ENCODE measurements at regions not wholly inside any gene's neighbourhood (a gene's known extent, or its start where the extent isn't known, plus 50 kb on each side); places are given as distances from the start of the nearest gene placed in this dataset.

DNA sequence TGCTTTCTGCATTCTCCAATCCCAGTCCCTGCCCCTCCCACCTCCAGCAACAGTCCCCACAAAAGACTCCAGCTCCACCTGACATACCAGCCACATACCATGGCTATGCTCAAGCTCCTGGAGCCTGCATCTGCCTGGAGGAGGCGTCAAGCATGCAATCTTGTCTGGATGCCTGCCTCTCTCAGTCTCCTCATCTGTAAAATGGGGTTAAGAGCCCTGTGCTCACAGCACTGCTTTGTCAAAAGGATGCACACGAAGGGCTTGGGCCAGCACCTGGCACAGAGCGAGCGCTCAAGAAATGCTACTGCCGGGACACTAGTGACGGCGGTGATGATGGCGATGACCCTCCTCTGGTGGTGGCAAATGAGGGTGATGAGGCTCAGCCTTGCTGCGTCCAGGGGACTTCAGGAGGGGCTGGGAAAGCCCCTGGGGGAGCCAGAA is 202.9 kb upstream of the IER5L start:
- TF ChIP-seq, protein P1, sequence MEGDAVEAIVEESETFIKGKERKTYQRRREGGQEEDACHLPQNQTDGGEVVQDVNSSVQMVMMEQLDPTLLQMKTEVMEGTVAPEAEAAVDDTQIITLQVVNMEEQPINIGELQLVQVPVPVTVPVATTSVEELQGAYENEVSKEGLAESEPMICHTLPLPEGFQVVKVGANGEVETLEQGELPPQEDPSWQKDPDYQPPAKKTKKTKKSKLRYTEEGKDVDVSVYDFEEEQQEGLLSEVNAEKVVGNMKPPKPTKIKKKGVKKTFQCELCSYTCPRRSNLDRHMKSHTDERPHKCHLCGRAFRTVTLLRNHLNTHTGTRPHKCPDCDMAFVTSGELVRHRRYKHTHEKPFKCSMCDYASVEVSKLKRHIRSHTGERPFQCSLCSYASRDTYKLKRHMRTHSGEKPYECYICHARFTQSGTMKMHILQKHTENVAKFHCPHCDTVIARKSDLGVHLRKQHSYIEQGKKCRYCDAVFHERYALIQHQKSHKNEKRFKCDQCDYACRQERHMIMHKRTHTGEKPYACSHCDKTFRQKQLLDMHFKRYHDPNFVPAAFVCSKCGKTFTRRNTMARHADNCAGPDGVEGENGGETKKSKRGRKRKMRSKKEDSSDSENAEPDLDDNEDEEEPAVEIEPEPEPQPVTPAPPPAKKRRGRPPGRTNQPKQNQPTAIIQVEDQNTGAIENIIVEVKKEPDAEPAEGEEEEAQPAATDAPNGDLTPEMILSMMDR (IDR thresholded peaks at IDR 0.05; ENCODE audit: borderline replicate concordance, insufficient read depth, low read depth, low read length) = no peak
- no peak overlapping the region for H3K4me3 ChIP-seq (ENCODE audit: low read depth, low read length)

DNA sequence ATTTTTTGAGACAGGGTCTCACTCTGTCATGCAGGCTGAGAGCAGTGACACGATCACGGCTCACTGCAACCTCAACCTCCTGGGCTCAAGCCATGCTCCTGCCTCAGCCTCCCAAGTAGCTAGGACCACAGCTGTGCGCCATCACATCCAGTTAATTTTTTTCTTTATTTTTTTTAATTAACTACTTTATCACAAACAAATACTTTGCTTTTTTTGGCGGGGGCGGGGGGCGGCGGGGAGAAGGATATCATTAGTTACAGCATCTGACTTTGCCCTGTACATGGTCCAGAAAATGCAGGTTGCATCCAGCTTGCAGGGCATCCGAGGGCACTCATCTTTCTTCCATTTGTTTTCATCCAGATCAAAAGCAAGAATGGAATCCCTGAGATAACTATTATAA is 201.8 kb upstream of the IER5L start:
- TF ChIP-seq, protein P1 (IDR thresholded peaks at IDR 0.05; ENCODE audit: borderline replicate concordance, insufficient read depth, low read depth, low read length) = no peak
- H3K4me3 ChIP-seq (ENCODE audit: low read depth, low read length) = no peak overlapping the region

DNA sequence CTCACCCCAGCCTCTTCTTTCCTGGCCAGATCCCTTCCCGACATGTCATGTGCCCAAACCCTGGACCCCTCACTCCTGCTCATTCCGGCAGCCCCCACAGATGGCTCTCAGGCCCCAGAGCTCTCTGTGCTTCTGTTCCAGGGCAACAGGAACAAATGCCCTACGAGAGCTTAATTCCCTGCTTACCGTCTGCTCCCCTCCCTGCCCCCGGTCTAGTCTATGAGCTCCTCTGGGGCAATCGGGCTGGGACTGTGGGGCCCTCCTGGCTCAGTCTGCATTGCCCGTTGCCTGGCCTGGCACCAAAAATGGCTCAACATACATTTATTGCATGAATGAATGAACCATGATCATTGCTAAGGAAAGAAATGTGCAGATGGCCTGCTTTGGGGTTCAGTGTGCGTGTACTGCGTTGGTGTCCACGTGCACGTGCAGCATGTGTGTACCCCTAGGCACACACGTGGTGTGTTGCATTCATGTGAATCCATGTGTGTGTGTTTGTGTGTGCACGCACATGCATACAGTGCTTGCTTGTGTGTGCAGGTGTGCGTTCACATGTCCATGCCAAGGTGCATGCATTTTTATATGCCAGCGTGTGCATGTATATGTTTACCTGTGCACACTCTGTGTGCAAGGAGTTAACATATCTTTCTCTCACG is 201.2 kb upstream of the IER5L start:
- TF ChIP-seq, protein P1 (IDR thresholded peaks at IDR 0.05; ENCODE audit: borderline replicate concordance, insufficient read depth, low read depth, low read length) = no peak
- no peak overlapping the region for H3K4me3 ChIP-seq (ENCODE audit: low read depth, low read length)

DNA sequence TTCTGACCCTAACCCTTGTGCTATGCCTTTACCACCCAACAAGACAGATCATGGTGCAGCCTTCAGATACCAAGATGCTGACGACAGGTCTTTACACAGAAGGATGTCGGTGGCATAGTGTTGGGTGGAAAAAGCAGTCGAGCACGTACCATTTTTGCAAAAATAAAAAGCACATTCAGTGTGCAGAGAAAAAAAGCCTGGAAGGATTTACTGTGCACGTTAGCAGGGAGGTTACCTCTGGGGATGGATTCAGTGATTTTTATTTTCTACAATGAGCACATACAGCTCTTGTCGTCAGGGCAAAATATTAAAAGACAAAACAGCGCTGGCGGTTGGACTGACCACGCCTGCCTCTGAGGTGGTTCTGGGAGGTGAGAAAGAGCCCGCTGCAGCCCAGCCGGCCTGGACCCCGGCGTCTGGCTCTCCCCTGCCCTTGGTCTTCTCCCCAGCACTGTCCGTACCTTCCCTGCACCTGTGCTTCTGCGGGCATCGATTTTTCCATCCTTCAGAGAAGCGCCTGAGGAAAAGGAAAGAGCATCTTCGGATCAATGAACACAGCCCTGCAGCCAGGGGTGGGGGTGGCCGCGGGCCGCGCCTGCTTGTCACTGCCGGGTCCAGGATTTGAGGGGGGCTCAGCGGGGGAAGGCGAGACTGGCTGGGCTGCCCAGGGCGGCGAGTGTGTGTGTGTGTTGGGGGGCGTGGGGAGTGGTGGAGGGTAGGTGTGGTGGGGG is 200.0 kb upstream of the IER5L start:
- no peak overlapping the region for H3K4me3 ChIP-seq (ENCODE audit: low read depth, low read length)
- TF ChIP-seq, protein P1 (IDR thresholded peaks at IDR 0.05; ENCODE audit: borderline replicate concordance, insufficient read depth, low read depth, low read length) = no peak

DNA sequence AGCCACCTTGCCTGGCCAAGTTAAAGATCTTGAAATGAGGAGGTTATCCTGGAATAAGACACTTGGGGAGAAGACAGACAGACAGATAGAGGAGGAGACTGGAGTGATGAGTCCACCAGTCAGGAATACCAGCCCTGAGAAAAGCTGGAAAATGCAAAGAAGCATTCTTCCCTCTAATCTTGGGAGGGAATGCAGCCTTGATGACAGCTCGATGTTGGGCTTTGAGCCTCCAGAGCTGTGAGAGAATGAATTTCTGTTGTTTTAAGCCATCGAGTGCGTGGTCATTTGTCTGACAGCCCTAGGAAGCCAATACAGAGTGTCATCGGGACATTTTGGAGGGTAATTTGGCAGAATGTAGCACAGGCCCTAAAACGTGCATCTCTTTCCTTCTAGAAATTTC is 199.1 kb upstream of the IER5L start:
- TF ChIP-seq, protein P1 (IDR thresholded peaks at IDR 0.05; ENCODE audit: borderline replicate concordance, insufficient read depth, low read depth, low read length) = no peak

DNA sequence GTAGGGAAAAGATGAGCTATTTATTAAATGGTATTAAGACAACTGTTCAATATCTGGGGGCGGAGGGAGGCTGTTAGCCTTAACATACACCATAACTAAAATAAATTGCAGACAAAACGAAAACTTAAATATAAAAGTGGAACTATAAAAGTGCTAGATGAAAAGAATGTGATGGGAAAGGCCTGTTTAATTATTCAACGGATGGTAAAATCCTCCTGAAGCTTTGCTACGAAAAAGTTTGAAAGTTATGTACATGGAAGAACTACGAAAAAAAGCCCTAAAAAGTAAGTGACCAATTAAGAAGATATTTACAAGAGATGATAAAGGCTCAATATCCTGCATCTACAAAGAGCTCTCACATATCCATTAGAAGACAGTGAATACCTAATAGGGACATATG is 197.8 kb upstream of the IER5L start:
- TF ChIP-seq, protein P1 (IDR thresholded peaks at IDR 0.05; ENCODE audit: borderline replicate concordance, insufficient read depth, low read depth, low read length) = no peak
- no peak overlapping the region for H3K4me3 ChIP-seq (ENCODE audit: low read depth, low read length)

More for the DNA sequence above, 199.1 kb upstream of the IER5L start:
- H3K4me3 ChIP-seq (ENCODE audit: low read depth, low read length) = no peak overlapping the region

DNA sequence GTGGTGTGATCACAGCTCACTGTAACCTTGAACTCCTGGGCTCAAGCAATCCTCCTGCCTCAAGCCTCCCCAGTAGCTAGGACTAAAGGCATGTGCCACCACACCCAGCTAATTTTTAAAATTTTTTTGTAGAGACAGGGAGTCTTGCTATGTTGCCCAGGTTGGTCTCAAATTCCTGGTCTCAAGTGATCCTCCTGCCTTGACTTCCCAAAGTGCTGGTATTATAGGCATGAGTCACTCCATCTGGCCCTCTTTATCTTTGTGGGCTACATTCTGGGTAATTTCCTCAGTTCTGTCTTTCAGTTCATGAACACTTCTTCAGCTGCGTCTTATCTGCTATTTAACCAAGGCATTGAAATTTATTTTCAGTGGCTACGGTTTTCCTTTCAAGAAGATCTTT is 196.6 kb upstream of the IER5L start:
- no peak overlapping the region for H3K4me3 ChIP-seq (ENCODE audit: low read depth, low read length)
- TF ChIP-seq, protein P1 (IDR thresholded peaks at IDR 0.05; ENCODE audit: borderline replicate concordance, insufficient read depth, low read depth, low read length) = no peak
